ENCODE measurements at regions not wholly inside any gene's neighbourhood (a gene's known extent, or its start where the extent isn't known, plus 50 kb on each side); places are given as distances from the start of the nearest gene placed in this dataset.
A peak's percentile ranks its signal among the peaks of the same experiment; 100 is the strongest.

- Histone ChIP-seq H3K4me3 (no peak overlapping the region), H3K4me1 (replicated peaks in 1 of 2) (no peaks in the 10 kb centered on the region), H3K27ac (no peak overlapping the region)
- no peak for ATAC-seq (replicated peaks in 6 of 8)
- in situ Hi-C loops (cut with MboI; ENCODE audit: low pct_unique_long_range_greater_than_20kb in 2 of 9, low sequenced_read_pairs in 9 of 9, unreplicated experiment in 9 of 9), result no loop called here
- 50 to 100% (median 89%) methylated on average over 1 to 3 of the region's 3 CpGs for WGBS, 10 experiments
These were observed 453.6 kb downstream of the TMEM135 start for GRCh38 chr11:87491381-87491780.

DNA sequence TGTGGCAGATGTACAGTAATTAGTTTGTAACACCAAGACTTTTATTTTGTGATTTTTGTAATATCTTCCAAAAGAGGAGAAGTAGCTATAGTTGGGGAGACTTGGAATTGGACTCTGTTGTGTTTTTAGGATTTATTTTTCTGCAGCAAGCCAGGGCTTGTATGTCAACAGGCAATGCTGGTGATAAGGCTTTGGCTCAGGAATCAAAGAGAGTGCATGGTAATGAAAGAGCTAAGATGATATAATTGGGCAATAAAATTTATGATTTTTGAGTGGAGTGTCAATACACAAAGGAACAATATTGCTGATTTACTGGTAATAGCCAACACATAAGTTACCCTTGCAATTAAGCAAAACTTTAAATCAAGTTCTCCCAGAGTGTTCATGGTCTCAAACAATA lies 452.9 kb downstream of the TMEM135 start:
- ATAC-seq (replicated peaks in 6 of 8), result no peak
- Histone ChIP-seq H3K4me1 (replicated peaks in 1 of 2) (no peaks in the 10 kb centered on the region), H3K4me3 (no peak overlapping the region), H3K27ac (no peak overlapping the region)
- in situ Hi-C loops (cut with MboI; ENCODE audit: low pct_unique_long_range_greater_than_20kb in 2 of 9, low sequenced_read_pairs in 9 of 9, unreplicated experiment in 9 of 9), result no loop called here

DNA sequence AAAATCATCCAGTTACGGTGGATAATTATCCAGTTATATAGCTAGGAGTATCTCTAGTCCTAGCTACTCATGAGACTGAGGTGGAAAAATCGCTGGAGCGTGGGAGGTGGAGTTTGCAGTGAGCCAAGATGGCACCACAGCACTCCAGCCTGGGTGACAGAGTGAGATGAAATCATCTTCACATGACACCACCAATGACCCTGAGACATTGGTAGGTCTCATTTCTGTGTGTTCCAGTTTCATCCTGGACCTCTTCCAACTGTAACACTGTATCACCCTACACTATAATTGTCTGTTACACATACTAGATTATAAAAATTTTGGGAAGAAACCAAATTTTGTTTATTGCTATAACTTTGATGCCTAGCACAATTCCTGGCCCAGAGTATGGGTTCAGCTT lies 446.8 kb downstream of the TMEM135 start:
- Histone ChIP-seq H3K4me1 (replicated peaks in 1 of 2) (no peaks in the 10 kb centered on the region), H3K27ac (no peak overlapping the region), H3K4me3 (no peak overlapping the region)
- 50 to 100% (median 83%) methylated on average over 1 to 3 of the region's 3 CpGs; no CpG with 5 or more reads in 2 of the 10 experiments for WGBS, 10 experiments
- no peak for ATAC-seq (replicated peaks in 6 of 8)
- in situ Hi-C loops (cut with MboI; ENCODE audit: low pct_unique_long_range_greater_than_20kb in 2 of 9, low sequenced_read_pairs in 9 of 9, unreplicated experiment in 9 of 9), result no loop called here

GRCh38 chr11:87477321-87477720 lies 439.6 kb downstream of the TMEM135 start:
- Histone ChIP-seq H3K4me1 (replicated peaks in 1 of 2) (no peaks in the 10 kb centered on the region), H3K4me3 (no peak overlapping the region), H3K27ac (no peak overlapping the region)
- peak in 1 of 8 experiments; percentile 44 for ATAC-seq (replicated peaks in 6 of 8)
- WGBS, 10 experiments, result 0 to 90% (median 67%) methylated on average over 1 to 2 of the region's 2 CpGs; no CpG with 5 or more reads in 1 of the 10 experiments
- in situ Hi-C loops (cut with MboI; ENCODE audit: low pct_unique_long_range_greater_than_20kb in 2 of 9, low sequenced_read_pairs in 9 of 9, unreplicated experiment in 9 of 9), result no loop called here

- Histone ChIP-seq H3K27ac (no peak overlapping the region), H3K4me3 (no peak overlapping the region), H3K4me1 (replicated peaks in 1 of 2) (no peaks in the 10 kb centered on the region)
- in situ Hi-C loops (cut with MboI; ENCODE audit: low pct_unique_long_range_greater_than_20kb in 2 of 9, low sequenced_read_pairs in 9 of 9, unreplicated experiment in 9 of 9), result no loop called here
- 0 to 33% methylated on average over 1 of the region's 1 CpG; no CpG with 5 or more reads in 8 of the 10 experiments for WGBS, 10 experiments
- peak in 2 of 8 experiments; percentile 58 to 85 for ATAC-seq (replicated peaks in 6 of 8)
These were observed 435.4 kb downstream of the TMEM135 start for GRCh38 chr11:87473174-87473573.

DNA sequence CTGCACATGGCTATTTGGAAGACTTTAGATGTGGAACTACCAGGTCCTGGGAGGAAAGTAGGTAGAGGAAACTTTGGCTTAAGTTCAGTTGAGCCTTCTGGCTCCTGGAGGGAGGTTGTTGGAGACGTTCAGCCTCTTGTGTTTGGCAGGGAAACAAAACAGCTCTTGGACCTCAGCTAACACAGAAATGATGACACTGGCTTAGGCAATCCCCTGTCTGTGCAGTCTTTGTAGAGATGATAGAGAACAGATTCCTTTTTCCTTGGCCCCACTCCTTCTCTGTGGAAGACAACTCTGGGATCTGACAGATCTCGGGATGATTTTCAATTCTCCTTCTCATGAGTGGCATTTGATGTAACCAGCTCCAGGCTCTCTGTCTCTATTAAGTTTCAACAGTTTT lies 428.5 kb downstream of the TMEM135 start:
- 0 to 100% (median 43%) methylated on average over 1 to 2 of the region's 2 CpGs; no CpG with 5 or more reads in 1 of the 10 experiments for WGBS, 10 experiments
- no peak overlapping the region for H3K27ac ChIP-seq
- in situ Hi-C loops (cut with MboI; ENCODE audit: low pct_unique_long_range_greater_than_20kb in 2 of 9, low sequenced_read_pairs in 9 of 9, unreplicated experiment in 9 of 9), result no loop called here
- ATAC-seq (replicated peaks in 6 of 8), result no peak
- no peak overlapping the region for H3K4me3 ChIP-seq
- no peaks in the 10 kb centered on the region for H3K4me1 ChIP-seq (replicated peaks in 1 of 2)

GRCh38 chr11:87465716-87466115 lies 428.0 kb downstream of the TMEM135 start:
- 4 to 100% (median 72%) methylated on average over 1 to 4 of the region's 4 CpGs for WGBS, 10 experiments
- H3K4me3 ChIP-seq, result no peak overlapping the region
- no peak overlapping the region for H3K27ac ChIP-seq
- no peaks in the 10 kb centered on the region for H3K4me1 ChIP-seq (replicated peaks in 1 of 2)
- ATAC-seq (replicated peaks in 6 of 8), result no peak
- in situ Hi-C loops (cut with MboI; ENCODE audit: low pct_unique_long_range_greater_than_20kb in 2 of 9, low sequenced_read_pairs in 9 of 9, unreplicated experiment in 9 of 9), result no loop called here

- no peak overlapping the region for H3K27ac ChIP-seq
- H3K4me3 ChIP-seq, result no peak overlapping the region
- WGBS, 10 experiments, result 53 to 97% (median 93%) methylated on average over 2 to 4 of the region's 4 CpGs
- ATAC-seq (replicated peaks in 6 of 8), result peak in 4 of 8 experiments; percentile 31 to 87 (median 82)
- no peaks in the 10 kb centered on the region for H3K4me1 ChIP-seq (replicated peaks in 1 of 2)
- in situ Hi-C loops (cut with MboI; ENCODE audit: low pct_unique_long_range_greater_than_20kb in 2 of 9, low sequenced_read_pairs in 9 of 9, unreplicated experiment in 9 of 9), result no loop called here
These were observed 425.9 kb downstream of the TMEM135 start for GRCh38 chr11:87463486-87464102.

DNA sequence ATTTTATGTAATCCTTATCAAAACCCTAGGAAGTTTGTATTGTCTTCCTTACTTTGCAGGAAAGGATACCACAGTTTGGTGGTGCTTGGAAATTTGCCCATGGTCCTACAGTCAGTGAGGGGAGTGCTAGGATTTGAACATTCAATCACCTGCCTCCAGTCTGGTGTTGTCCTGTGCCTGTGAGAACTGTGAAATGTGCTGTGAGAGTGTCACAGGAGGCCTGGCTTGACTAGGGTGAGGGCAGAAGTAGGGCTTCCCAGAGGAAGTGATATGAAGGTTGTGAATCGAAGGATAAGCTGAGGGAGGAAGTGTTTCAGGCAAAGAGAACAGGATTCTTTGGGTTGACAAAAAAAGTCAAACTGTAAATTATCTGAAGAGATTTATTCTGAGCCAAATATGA lies 424.4 kb downstream of the TMEM135 start:
- H3K4me1 ChIP-seq (replicated peaks in 1 of 2), result no peaks in the 10 kb centered on the region
- ATAC-seq (replicated peaks in 6 of 8), result no peak
- H3K4me3 ChIP-seq, result no peak overlapping the region
- no peak overlapping the region for H3K27ac ChIP-seq
- in situ Hi-C loops (cut with MboI; ENCODE audit: low pct_unique_long_range_greater_than_20kb in 2 of 9, low sequenced_read_pairs in 9 of 9, unreplicated experiment in 9 of 9), result no loop called here
- WGBS, 10 experiments, result 17 to 100% (median 78%) methylated on average over 1 of the region's 1 CpG; no CpG with 5 or more reads in 3 of the 10 experiments

GRCh38 chr11:87460842-87461637 lies 423.3 kb downstream of the TMEM135 start:
- no peak overlapping the region for H3K27ac ChIP-seq
- no peaks in the 10 kb centered on the region for H3K4me1 ChIP-seq (replicated peaks in 1 of 2)
- WGBS, 10 experiments, result 78 to 100% (median 92%) methylated on average over 1 to 4 of the region's 4 CpGs; no CpG with 5 or more reads in 1 of the 10 experiments
- in situ Hi-C loops (cut with MboI; ENCODE audit: low pct_unique_long_range_greater_than_20kb in 2 of 9, low sequenced_read_pairs in 9 of 9, unreplicated experiment in 9 of 9), result no loop called here
- ATAC-seq (replicated peaks in 6 of 8), result no peak
- H3K4me3 ChIP-seq, result no peak overlapping the region

DNA sequence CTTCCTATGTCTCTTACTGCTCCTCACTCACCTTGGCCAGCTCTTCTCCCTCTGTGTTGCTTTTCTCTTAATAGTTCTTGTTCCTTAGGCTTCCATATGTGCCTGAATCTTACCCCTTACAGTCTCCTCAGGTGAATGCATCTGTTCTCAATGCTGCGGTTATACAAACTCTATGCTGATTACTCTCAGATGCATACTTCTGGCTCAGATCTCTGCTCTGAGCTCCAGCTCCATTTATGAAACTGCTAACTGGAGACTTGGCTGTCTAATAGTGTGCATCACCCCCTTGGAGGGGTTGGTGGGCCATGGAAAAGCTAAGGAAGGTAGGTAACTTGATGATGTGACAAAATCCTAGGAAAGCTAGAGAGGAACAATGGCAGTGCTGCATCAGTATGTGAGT lies 422.5 kb downstream of the TMEM135 start:
- 55 to 100% (median 81%) methylated on average over 1 of the region's 1 CpG; no CpG with 5 or more reads in 2 of the 10 experiments for WGBS, 10 experiments
- H3K4me1 ChIP-seq (replicated peaks in 1 of 2), result no peaks in the 10 kb centered on the region
- in situ Hi-C loops (cut with MboI; ENCODE audit: low pct_unique_long_range_greater_than_20kb in 2 of 9, low sequenced_read_pairs in 9 of 9, unreplicated experiment in 9 of 9), result no loop called here
- ATAC-seq (replicated peaks in 6 of 8), result no peak
- no peak overlapping the region for H3K4me3 ChIP-seq
- H3K27ac ChIP-seq, result no peak overlapping the region

- H3K4me1 ChIP-seq (replicated peaks in 1 of 2), result peaks cover 0 to 1% of the 10 kb centered on the region in 2 donors
- in situ Hi-C loops (cut with MboI; ENCODE audit: low pct_unique_long_range_greater_than_20kb in 2 of 9, low sequenced_read_pairs in 9 of 9, unreplicated experiment in 9 of 9), result no loop called here
- H3K27ac ChIP-seq, result no peak overlapping the region
- no peak for ATAC-seq (replicated peaks in 6 of 8)
- H3K4me3 ChIP-seq, result no peak overlapping the region
- 36 to 100% (median 88%) methylated on average over 1 to 3 of the region's 3 CpGs; no CpG with 5 or more reads in 2 of the 10 experiments for whole genome bisulfite sequencing, 10 experiments
These were observed 421.6 kb downstream of the TMEM135 start for GRCh38 chr11:87459351-87459750.

- WGBS, 10 experiments, result 42 to 100% (median 100%) methylated on average over 1 of the region's 1 CpG; no CpG with 5 or more reads in 3 of the 10 experiments
- no peak overlapping the region for H3K4me3 ChIP-seq
- ATAC-seq (replicated peaks in 6 of 8), result peak in 1 of 8 experiments; percentile 18
- H3K4me1 ChIP-seq (replicated peaks in 1 of 2), result peaks cover 0 to 3% of the 10 kb centered on the region in 2 donors
- in situ Hi-C loops (cut with MboI; ENCODE audit: low pct_unique_long_range_greater_than_20kb in 2 of 9, low sequenced_read_pairs in 9 of 9, unreplicated experiment in 9 of 9), result no loop called here
- H3K27ac ChIP-seq, result no peak overlapping the region
These were observed 418.8 kb downstream of the TMEM135 start for GRCh38 chr11:87456499-87456898.

All from motor neuron (in vitro differentiated cells).